ENCODE measurements at regions not wholly inside any gene's neighbourhood (a gene's known extent, or its start where the extent isn't known, plus 50 kb on each side); places are given as distances from the start of the nearest gene placed in this dataset.

DNA sequence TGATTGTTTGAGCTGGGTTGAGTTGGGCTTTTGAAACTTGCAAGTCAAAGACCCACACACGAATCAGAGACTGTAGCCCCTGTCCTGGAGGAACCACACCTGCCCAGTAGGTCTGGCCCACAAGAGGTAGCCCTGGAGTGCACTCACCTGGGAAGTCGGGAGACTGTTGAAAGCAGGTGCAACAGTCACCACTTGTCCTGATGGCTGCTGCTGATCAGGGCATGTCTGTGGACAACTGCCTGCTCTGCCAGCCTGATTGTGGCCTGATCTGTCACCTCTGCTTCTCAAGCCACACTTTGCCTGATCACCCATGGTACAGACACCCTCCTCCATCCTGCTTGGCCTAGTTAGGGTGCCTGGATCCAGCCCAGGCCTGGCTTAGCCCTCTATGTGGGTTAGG is 105.0 kb upstream of the HAAO start:
- no peak for DNase-seq (ENCODE audit: low read depth)

DNA sequence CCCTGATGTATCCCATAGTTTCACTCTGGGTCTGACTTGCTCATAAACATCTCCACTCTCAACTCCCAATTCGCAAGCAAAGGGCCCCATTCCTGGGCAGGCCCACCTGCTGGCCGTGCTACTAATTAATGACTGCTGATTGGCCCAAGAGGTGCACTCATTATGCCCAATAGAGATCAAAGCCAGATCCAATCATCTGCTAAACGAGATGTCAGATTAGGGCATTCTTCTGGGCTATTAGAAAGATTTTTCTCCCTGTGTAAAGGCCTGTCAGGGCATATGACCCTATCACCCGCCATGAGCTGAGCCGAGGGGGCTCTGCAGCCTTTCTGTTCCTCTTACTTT is 103.4 kb upstream of the HAAO start:
- DNase-seq (ENCODE audit: low read depth) = no peak

DNA sequence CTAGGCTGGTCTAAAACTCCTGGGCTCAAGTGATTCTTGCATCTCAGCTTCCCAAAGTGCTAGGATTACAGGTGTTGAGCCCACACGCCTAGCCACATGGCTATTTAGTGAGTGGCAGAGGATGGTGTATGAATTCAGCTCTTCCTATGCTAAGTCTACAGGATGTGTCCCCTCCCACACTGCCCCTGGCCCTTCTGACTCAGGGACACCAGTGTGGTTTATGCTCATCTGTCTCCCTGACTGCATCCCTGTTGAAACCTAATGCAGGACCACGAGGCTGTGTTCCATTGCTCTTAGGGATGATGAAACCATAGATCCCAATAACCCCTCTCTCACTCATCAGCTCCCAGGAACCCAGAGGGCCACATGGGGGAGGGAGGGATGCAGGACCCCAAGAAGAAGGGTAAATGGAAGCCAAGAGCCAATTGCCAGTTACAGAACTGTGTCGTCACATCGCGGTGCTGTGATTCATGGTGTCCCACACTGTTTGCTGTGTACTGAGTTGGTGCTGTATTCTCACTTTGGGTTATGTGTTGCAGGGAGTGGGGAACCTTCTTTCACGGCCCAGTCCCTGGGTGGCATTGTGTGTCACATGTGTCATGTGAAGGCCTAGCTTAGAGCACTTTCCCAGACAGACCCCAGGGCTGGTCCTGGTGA is 102.9 kb upstream of the HAAO start:
- DNase-seq (ENCODE audit: low read depth) = no peak

DNA sequence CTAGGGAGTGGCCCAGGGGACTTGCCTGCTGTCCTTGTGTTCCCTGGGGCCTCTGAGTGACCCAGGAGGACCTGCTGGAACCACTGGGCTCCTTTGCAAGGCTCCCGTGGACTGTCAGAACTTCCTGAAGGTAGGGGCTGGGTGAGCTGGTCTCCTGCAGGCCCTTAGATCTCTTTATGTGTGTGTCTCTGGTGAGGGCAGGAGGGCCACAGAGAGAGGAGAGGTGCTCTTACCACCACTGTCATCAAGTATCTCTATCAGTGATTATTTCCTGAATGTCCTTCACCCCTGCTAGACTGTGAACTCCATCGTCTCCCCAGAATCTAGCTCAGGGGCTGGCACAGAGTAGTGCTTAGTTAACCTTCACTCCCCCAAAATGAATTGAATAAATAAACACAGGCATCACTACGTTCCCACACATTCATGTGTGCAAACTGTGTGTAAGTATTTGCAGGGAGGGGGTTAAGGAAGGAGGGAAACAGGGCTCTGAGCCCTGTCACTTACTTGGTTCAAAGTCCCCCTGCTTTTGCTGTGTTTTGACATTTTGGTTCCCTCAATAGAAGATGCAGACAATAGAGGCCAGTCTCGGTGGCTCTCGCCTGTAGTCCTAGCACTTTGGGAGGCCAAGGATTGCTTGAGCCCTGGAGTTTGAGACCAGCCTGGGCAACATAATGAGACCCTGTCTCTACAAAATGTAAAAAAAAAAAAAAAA is 100.8 kb upstream of the HAAO start:
- no peak for DNase-seq (ENCODE audit: low read depth)

DNA sequence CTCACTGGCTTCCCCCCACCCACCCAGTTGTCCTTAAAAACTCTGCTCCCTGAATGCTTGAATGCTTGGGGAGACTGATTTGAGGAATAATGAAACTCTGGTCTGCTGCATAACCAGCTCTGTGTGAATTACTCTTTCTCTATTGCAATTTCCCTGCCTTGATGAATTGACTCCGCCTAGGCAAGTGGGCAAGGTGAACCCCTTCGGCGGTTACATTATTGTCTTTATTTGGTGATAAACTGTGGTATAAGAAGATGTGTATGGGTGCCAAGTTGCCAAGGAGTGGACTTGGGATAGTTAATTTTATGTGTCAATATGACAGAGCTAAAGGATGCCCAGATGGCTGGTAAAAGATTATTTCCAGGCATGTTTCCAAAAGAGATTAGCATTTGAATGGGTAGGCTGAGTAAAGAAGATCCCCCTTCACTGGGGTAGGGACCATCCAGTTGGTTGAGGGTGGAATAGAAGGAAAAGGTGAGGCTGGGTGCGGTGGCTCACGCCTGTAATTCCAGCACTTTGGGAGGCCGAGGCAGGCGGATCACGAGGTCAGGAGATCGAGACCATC is 98.5 kb upstream of the HAAO start:
- DNase-seq (ENCODE audit: low read depth) = no peak

DNA sequence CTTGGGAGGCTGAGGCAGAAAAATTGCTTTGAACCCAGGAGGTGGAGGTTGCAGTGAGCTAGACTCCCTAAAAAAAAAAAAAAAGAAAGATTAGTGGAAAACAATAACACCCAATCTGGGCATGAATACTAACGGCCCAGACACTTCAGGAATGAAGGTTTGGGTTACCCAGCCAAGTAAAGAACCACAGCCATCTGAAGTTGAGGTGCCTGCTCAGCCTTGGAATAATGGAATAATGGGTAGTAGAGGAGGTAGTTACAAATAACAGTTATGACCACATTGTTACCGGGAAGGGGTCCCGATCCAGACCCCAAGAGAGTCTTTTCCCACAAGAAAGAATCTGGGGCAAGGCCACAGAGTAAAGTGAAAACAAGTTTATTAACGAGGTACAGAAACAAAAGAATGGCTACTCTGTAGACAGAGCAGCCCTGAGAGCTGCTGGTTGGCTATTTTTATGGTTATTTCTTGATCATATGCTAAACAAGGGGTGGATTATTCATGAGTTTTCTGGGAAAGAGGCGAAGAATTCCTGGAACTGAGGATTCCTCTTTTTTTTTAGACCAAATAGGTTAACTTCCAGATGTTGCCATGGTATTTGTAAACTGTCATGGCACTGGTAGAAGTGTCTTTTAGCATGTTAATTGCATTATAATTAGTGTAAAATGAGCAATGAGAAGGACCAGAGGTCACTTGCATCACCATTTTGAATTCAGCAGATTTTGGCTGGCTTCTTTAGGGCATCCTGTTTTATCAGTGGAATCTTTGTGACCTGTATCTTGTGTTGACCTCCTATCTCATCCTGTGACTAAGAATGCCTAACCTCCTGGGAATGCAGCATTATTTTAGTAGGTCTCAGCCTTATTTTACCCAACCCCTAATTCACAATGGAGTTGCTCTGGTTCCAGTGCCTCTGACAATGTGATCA is 96.2 kb upstream of the HAAO start:
- no peak for DNase-seq (ENCODE audit: low read depth)

DNA sequence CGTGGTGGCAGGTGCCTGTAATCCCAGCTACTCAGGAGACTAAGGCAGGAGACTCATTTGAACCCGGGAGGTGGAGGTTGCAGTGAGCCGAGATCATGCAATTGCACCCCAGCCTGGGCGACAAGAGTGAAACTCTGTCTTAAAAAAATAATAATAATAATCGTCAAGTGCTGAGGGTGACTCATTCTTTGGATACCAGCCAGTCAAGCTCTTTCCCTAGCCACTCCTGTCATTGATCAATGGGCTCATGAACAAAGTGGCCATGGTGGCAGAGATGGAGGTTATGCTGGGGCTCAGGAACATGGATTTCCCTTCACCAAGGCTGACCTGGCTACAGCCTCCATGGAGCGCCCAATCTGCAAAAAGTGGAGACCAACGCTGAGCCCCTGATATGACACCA is 94.5 kb upstream of the HAAO start:
- DNase-seq (ENCODE audit: low read depth) = no peak

DNA sequence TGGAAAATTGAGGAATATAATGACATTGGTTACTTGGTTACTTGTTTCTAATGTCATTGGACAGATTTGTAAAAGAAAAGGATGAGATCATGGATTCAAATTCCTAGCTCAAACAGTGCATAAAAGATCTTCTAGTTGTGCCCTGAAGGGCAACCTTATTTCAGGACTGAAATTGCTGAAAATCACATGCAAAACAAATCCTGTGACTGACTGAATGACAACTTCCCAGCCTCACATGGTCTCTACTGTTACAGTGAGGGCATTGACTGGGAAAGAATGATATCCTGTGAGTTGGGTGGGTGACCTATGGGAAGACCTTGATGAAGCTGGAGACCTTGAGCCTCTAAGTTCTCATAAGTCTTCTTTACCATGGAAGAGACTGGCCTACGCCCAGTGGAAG is 90.4 kb upstream of the HAAO start:
- DNase-seq (ENCODE audit: low read depth) = no peak

DNA sequence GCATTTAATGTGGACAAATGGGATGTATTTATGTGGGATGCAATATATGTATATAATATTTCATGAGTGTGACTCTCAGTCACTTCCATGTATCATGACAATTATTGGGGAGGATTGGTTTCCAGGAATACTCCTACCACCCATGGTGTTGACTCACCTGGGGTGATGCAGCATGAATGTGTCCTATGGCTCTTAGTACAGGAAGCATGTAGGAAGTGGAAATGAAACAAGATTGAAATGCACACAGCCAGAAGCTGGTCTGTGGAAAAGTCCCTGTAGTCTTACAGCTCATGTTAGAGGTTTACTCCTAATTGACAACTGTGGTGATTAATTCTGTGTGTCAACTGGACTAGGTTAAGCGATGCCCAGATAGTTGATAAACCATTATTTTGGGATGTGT is 89.3 kb upstream of the HAAO start:
- no peak for DNase-seq (ENCODE audit: low read depth)

DNA sequence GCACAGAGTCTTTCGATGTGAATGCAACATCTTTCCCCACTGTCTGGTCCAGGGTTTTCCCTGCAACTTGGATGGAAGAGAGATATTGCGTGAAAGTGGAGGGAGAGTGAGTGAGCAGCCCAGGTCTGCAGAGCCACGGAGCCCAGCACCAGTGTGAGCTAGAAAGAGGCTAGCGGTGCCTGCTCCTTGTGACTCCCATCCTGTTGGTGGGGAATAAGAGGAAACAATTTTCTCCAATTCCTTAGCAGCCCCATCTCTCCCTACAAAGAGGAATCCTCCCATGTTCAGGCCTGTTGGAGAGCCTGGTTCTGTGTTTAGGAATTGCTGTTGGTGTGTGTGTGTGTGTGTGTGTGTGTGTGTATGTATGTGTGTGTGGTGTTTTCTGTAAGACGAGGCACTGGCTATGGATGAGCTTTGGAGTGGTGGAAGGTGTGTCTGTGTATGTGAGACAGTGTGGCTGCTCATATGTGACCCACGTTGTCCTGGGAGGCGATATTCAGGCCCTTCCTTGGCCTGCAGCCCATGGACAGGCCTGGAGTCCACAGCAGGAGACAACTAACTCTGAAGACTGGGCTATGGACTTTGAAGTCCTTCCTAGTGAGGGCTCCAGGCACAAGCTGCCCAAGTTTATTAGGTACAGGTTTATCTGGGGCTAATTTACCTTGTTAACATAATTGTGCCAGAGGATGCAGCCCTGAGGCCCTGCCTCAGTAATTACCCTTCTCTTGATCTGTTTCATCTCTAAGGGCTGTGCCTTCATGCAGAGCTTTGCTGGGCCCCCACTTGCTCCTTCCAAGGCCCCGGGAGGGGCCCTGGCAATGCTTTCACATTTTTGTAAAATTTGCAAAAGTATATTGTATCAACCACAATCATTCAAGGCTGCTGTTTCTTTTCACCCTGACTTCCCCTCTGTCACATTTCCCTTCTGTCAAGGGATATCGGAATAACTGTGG is 88.6 kb upstream of the HAAO start:
- no peak for DNase-seq (ENCODE audit: low read depth)

DNA sequence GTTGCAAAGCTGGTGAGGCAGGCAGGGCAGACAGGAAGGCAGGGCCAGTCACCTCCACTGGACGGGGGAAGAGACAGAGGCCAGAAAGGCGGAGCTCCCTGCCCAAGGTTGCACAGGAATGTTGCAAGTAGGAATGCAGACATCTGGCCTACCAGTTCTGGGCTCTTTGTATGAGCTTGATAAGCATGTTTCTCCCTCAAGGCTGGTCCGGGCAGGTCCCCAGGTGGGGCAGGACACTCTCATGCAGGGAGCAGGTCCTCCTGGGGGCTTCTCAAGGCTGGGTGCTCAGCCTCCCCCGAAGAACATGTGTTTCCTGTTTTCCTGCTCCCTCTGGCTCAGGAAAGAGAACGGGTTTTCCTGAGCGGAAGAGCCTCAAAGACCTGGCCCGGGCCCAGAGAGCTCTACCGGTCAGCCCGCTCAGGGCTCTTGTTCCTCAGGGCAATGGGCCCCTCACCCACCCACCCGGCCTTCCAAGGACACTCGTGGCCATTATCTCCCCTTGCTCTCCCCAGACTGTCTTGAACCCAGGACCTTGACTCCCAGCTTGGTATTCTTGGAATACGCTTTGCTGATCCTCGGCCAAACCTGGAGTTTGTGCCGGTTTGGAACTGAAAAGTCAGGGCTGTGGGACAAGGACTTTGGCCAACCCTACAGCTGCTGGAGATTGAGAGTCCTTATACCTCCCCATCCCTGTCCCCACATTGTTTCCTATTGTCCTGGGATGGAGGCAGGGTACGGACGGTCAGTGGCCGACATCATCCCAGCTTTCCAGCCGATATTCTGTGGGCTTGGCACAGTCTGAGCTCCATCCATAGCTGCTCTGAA is 87.7 kb upstream of the HAAO start:
- no peak for DNase-seq (ENCODE audit: low read depth)

DNA sequence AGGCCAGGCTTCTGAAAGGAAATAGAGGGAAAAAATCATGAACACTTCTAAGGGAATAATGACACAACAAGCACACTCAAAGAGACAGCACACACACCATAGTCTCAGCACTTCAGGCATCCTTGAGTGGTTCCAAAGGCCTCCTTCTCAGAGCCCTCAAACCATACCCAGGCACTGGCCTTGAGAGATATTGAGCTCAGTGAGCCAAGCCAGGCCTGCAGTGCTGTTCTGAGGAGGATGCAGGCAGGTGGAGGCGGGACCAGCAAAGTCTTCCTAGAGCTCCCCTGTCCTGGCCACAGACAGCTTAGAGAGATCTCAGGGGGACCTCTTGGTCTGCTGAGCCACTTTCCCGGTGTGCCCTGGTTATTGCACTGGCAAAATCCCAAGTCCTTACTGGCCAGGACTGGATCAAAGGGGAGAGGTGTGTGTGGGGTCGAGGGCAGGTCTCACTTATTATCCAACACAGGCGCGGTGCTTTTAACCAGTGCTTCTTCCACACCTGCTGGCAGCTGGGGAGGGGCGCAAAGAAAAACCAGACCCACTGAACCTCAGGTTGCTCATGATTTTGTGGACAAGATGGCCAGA is 86.8 kb upstream of the HAAO start:
- DNase-seq (ENCODE audit: low read depth) = no peak

DNA sequence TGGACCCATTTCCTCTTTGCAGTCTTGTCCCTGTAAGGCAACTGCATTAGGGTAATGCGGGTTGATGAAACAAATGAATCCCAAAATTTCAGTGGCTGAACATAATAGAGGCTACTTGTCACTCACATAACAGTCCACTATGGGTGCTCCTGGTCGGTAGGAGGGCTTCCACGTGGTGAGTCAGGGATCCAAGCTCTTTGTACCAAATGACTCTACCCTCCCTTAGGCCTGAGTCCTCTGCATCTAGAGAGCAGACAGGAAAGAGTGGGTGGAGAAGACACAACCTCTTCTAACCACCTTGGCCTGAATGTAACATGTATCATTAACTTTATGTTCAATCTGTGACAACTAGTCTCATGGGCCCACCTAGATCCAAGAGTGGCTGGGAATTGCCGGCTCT is 86.2 kb upstream of the HAAO start:
- no peak for DNase-seq (ENCODE audit: low read depth)

DNA sequence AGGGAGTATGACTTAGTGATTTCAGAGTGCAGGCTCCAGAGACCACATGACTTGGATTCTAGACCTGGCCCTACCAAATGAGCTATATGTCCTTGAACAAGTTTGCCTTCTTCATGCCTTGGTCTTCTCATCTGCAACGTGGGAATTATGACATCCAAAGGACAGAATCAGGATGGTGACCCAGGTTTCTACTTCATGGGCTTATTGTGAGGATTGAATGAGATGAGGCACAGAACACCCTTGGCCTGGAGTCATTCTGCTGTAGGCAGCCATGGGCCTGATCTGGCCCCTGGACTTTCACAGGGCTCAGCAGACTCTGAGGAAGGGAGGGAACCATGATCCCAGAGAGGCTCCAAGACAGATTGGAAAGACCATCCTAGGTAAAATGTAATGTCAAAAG is 85.6 kb upstream of the HAAO start:
- no peak for DNase-seq (ENCODE audit: low read depth)

DNA sequence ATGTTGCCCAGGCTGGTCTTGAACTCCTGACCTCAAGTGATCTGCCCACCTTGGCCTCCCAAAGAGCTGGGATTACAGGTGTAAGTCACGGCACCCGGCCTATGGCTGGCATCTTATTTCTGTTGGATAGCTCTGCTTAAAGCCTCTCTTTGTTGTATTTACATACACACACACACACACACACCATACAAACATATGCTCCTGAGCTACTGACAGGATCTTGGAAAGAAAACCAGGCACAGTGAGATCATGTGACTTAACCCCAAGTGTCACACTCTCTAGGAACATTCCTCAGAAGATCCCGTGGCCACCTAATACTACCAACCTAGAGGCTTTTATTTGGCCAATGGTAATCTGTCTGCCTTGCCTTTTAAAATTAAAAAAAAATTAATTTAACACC is 85.1 kb upstream of the HAAO start:
- DNase-seq (ENCODE audit: low read depth) = no peak

DNA sequence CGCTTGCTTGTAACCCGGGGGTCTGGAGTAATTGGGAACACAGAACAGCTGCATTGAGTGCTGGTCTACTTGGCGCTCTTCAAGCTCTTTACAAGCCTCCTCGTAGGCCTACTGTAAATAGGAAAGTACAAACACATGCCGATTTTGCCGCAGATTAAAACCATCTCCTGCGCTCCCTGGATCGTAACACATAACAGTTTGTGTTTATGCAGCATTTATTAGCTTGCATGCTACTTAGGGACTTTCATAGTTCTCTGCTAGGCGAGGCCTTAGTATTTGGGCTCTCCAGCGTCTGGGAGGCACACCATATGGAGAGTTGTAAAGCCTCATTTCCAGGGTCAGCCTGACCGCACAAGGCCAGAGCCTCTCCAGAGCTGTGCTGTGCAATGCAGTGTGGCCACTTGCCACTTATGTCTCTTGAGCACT is 84.0 kb upstream of the HAAO start:
- DNase-seq (ENCODE audit: low read depth) = no peak

DNA sequence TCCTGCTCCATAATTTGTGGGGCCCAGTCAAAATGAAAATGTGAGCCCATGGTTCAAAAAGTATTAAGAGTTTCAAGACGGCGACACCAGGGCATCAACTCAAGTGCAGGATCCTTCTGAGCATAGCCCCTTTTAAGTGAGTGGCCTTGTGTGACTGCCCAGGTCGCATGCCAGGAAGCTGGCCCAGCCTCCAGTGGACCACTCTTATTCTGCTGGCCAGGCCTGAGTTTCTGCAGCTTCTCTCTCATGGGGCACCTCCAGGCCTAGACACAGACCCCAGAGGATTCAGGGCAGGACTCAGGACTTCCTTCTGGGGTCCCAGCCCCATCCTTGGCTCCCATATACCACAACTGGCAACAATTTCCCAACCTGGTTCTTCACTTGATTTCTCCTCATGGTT is 83.5 kb upstream of the HAAO start:
- DNase-seq (ENCODE audit: low read depth) = no peak

DNA sequence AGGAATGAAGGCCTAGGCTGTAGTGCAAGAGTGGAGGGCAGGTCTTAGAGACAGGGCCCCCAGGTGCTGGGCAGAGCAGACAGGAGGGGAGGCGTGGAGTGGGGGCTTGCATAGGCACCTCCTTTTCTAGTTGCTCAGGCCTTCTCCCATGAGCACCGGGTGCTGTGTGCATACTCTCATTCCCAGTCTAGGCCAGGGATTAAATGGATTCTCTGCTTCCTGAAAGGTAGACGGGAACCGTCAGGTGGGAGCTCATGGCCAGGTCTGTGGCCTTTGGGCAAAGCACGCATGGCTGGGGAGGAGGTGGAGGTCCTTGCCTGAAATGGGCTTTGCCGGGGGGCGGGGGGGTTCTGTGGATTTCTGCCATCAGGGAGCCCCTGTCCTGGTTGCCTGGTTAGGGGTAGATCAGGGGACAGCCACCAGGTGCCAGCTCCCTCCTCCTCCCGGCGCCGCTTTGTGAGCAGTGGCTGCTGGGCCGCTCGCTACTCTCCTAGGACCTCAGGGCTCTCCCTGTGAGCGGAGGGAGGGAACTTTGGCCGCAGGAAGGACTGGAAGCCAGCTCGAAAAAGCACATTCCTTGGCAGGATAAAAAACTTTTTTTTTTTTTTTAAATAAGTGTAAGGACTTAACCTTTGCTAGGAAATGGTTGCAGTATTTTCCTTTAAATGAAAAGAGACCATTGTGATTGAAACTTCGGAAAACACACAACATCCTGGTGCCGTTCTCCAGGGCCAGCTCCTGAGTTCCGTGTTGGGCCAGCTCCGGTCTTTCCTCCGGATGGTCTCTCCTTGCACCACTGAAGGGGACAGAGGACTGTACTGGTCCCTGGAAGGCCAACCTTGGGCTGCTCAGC is 82.8 kb upstream of the HAAO start:
- DNase-seq (ENCODE audit: low read depth) = no peak

DNA sequence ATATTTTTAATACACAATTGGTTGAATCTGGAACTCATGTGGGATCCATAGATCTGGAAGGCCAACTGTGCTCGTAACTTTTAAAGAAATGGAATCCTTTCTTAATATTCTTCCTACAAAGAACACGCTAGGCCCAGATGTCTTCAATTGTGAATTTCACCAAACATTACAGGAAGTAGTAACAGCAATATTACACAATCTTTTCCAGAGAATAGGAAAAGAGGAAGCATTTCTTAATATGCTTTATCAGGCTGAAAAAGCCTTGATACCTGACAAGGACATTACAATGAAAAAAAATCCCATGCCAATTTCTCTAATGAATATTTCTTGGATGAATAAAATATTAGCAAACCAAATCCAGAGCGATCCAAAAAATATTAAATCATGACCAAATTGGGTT is 80.3 kb upstream of the HAAO start:
- no peak for DNase-seq (ENCODE audit: low read depth)
